Cardiac fibroblast (primary cell): ENCODE measurements at regions not wholly inside any gene's neighbourhood (a gene's known extent, or its start where the extent isn't known, plus 50 kb on each side); places are given as distances from the start of the nearest gene placed in this dataset.

ENCODE experiments used
- DNase-seq, 2 donors: peaks; one replicate each; pipeline versions ENCODE4 v3.0.0 to v3.0.0-alpha.2; 2010; ENCODE audit warnings: low read depth in 2 of 2
- H3K4me3 ChIP-seq, 2 donors: replicated peaks in 1 of 2; 1 replicate in 1 of 2; 2 replicates in 1 of 2; pipeline ENCODE4 v1.5.1; 2011; ENCODE audit warnings: low read depth in 2 of 2, low read length in 2 of 2, mild to moderate bottlenecking in 2 of 2, moderate library complexity in 1 of 2
- TF ChIP-seq, protein P1 (sequence below): IDR thresholded peaks from one replicate; pipeline ENCODE4 v1.5.1; 2011; ENCODE audit warnings: low read depth, mild to moderate bottlenecking, low read length, inconsistent platforms

DNA sequence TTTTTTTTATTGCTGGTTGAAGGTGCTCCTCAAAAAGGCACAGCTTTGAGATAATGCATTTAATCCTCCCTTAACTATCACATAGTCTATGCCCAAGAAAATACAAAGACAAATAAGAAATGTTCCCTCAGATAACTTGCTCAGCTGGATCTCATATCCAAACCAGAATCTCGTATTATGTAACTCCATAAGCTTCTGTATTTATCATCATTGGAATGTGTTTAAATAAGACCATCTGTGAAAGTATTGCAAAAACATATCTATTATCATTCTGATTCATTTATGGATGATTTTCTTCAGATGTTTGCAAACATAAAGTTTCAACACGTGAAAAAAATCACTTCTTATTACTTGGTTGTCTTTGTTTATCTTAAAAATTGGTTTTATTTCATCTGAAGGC is 190.9 kb downstream of the IRS2 start:
- TF ChIP-seq, protein P1, sequence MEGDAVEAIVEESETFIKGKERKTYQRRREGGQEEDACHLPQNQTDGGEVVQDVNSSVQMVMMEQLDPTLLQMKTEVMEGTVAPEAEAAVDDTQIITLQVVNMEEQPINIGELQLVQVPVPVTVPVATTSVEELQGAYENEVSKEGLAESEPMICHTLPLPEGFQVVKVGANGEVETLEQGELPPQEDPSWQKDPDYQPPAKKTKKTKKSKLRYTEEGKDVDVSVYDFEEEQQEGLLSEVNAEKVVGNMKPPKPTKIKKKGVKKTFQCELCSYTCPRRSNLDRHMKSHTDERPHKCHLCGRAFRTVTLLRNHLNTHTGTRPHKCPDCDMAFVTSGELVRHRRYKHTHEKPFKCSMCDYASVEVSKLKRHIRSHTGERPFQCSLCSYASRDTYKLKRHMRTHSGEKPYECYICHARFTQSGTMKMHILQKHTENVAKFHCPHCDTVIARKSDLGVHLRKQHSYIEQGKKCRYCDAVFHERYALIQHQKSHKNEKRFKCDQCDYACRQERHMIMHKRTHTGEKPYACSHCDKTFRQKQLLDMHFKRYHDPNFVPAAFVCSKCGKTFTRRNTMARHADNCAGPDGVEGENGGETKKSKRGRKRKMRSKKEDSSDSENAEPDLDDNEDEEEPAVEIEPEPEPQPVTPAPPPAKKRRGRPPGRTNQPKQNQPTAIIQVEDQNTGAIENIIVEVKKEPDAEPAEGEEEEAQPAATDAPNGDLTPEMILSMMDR: no peak
- peak in 1 of 2 donors; percentile 22 for DNase-seq
- H3K4me3 ChIP-seq: no peak overlapping the region

- TF ChIP-seq, protein P1: no peak
- no peak for DNase-seq
- H3K4me3 ChIP-seq: no peak overlapping the region
These were observed 193.2 kb downstream of the IRS2 start for GRCh38 chr13:109593230-109593629.

DNA sequence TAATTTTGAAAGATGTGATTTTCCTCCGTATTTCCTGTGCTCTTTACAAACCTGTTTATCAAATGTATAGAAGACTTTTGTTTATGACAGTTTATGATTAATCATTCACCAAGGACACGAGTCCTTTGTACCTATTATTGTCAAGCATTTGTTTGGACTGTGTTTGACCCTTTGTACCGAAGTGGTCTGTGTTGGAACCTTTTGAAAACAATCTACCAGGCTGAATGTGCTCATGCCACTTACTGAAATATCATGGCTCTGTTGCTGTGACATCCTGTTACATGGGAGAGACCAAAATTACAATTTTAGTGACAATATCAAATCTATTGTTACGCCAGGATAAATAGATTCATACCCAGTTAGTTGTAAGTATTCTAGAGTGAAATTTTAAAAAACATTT is 193.6 kb downstream of the IRS2 start:
- no peak for DNase-seq
- TF ChIP-seq, protein P1: no peak
- H3K4me3 ChIP-seq: no peak overlapping the region

DNA sequence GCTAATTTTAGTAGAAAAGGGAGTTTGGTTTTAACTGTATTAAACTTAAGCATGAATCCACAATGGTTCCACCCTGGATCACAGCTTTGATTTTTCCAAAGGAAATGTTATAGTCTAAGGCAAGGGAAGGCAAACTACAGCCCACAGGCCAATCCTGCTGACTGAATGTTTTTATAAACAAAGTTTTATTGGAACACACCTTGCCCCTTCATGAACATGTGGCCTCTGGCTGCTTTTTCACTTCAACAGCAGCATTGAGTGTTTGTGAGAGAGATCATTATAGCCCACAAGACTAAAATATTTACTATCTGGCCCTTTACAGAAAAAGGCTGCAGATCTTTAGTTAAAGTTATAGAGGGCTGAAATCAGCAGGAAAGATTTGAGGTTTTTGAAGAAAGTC is 198.7 kb downstream of the IRS2 start:
- DNase-seq: no peak
- H3K4me3 ChIP-seq: no peak overlapping the region
- TF ChIP-seq, protein P1: no peak

- no peak for DNase-seq
- TF ChIP-seq, protein P1: no peak
- no peak overlapping the region for H3K4me3 ChIP-seq
These were observed 199.7 kb downstream of the IRS2 start for GRCh38 chr13:109586509-109587346.

GRCh38 chr13:109584844-109585361 is 201.5 kb downstream of the IRS2 start:
- H3K4me3 ChIP-seq: no peak overlapping the region
- DNase-seq: no peak
- TF ChIP-seq, protein P1: no peak
